ENCODE measurements at regions not wholly inside any gene's neighbourhood (a gene's known extent, or its start where the extent isn't known, plus 50 kb on each side); places are given as distances from the start of the nearest gene placed in this dataset.
"Not testable (repeated sequence)": the region's sequence is repeated elsewhere in the genome, so short reads cannot be mapped to it uniquely, and the experiment has no call there.

- no peak for DNase-seq (ENCODE audit: low spot score)
Observed at GRCh38 chr16:47858333-47858982, 297.3 kb downstream of the ABCC12 start.

GRCh38 chr16:47855431-47855830 is 300.4 kb downstream of the ABCC12 start:
- no peak for DNase-seq (ENCODE audit: low spot score)

GRCh38 chr16:47854737-47855136 is 301.1 kb downstream of the ABCC12 start:
- DNase-seq (ENCODE audit: low spot score), result no peak

DNA sequence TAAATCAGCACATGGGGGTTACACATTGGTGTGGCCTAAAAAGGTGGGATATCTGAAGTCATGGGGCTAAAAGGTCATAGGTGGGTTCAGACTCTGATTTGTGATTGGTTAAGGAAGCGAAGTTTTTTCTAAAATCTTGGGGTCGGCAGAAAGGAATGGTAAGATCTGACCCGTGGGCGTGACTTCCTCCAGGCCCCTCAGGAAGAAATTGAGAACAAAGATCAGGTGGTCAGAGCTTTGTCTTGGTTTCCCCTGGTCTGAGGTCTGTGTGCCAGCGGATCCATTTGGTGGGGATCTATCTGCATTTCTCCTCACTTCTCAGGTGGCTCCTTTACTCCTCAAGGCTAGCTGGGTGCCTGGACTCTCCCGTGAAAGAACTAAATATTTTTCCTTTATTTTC is 302.8 kb downstream of the ABCC12 start:
- DNase-seq (ENCODE audit: low spot score), result no peak

DNA sequence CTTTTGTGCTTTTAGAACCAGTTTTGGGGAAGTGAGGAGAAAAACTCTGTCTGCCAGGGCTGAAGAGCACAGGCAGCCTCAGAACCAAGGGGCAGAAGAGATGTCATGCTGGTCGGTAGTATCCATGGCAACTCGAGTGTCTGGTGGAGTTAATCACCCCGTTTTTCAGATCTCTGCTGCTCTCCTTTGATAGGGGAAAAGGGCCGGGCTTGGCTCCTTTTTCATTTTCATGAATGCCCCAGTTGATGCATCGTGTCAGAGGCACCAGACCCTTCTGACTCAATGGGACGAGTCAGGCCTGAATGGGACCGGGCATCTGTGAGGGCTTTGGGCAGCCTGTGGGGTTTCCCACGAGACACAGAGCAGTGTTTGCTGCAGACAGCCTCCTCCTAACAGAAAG is 304.6 kb downstream of the ABCC12 start:
- DNase-seq (ENCODE audit: low spot score), result no peak

DNA sequence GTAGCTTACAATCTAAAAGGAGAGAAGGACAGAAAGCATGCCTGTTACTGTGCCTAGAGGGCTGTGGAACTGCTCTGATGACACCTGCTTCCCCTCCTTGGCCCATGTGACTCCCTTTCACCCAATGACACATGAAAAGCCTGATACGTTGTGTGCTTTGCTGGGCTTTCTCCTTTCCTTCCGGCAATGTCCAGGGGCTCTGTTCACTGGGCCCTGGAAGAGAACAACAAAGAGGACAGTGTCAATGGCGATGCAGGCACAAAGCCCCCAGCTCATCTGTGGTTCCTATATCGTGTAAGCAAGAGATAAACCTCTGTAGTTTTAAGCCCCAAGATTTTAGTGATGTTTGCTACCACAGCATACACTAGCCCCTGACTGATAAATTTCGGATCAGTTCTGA is 306.1 kb downstream of the ABCC12 start:
- DNase-seq (ENCODE audit: low spot score), result no peak

DNA sequence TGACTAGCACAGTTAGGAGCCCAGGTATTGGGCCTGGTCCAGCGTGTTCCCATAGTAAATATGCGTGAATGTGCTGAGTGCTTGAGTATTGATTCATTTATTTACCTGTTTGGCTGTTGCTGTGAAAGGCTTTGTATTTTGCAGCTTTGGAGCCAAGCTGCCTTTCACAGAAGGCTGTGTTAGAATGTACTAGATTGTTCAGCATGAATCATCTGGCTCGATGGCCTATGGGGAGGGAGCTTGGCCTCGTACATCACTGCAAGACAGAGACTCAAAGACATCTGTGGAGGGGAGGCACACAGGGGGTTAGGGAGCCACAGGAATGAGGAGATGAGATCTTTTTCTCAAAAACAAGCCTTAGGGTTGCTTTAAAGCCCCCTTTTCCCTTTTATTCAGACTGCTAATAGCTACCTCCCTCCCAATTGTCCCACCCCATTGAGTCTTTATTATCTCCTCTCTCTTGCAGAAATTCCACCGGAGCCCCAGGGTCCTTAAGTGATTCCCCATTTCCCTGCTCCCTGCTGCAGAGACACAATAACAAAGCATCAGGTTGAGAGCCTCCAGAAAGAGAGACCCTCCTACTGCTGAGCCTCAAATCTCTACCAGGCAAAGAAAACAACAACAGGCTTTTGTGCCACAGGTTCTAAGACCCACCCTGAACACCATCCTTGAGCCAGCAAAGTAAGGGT is 307.2 kb downstream of the ABCC12 start:
- DNase-seq (ENCODE audit: low spot score), result no peak

- DNase-seq (ENCODE audit: low spot score), result no peak
Observed at GRCh38 chr16:47847220-47847970, 308.4 kb downstream of the ABCC12 start.

- DNase-seq (ENCODE audit: low spot score), result no peak
Observed at GRCh38 chr16:47834485-47835024, 321.2 kb downstream of the ABCC12 start.

DNA sequence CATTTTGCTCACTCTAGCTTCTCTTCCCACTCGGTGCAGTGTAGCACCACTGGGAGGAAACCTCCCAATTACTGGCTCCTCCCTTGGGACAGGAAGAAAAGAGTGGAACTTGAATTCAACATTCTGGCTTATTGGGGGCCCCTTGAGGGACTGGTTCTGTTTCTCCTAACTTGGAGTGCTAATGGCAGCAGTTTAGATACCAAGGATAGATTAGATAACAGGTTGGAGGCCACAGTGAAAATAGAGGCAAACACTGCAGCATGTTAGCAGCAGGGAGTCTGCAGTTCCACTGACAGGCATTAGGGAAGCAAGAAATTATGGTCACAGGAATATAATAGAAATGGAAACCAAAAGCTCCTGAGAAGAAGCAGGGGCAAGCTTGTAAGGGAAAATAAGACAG is 322.0 kb downstream of the ABCC12 start:
- DNase-seq (ENCODE audit: low spot score), result no peak

GRCh38 chr16:47829850-47830600 is 325.8 kb downstream of the ABCC12 start:
- no peak for DNase-seq (ENCODE audit: low spot score)

- DNase-seq (ENCODE audit: low spot score), result no peak
Observed at GRCh38 chr16:47826070-47826469, 329.7 kb downstream of the ABCC12 start.

DNA sequence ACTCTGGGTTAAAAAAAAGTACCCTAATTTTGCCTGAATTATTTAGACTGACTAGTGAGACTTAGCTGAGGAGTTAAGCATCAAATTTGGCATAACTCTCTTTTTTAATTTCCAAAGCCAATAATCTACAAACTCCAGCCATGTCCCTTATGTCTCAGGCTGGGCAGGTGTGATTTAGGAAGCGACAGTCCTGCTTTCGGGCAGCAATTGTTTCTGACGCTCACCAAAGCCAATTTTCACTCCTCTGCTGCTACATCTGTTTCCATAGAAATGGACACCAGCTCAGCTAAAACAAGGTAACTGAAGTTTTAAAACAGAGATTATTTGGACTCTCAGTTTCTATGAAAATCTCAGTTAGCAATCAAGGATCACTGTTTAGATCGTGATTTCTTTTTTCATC is 338.7 kb downstream of the ABCC12 start:
- no peak for DNase-seq (ENCODE audit: low spot score)

GRCh38 chr16:47816511-47816910 is 339.3 kb downstream of the ABCC12 start:
- no peak for DNase-seq (ENCODE audit: low spot score)

DNA sequence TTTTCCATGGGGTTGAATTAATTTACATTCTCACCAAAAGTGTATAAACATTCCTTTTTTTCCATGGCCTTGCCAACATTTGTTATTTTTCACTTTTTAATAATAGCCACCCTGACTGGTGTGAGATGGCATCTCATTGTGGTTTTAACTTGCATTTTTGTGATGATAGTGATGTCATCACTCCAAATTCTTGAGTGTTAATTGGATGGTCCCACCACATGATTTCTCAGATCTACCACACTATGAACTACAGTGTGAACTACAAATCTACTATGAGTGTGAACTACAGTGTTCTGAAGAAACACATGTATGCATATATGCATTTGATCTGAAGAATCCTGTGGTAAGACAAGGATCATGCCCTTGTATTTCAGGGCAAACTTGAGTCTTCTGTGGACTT is 340.1 kb downstream of the ABCC12 start:
- no peak for DNase-seq (ENCODE audit: low spot score)

- not testable (repeated sequence) for DNase-seq (ENCODE audit: low spot score)
Observed at GRCh38 chr16:47811758-47812157, 344.0 kb downstream of the ABCC12 start.

DNA sequence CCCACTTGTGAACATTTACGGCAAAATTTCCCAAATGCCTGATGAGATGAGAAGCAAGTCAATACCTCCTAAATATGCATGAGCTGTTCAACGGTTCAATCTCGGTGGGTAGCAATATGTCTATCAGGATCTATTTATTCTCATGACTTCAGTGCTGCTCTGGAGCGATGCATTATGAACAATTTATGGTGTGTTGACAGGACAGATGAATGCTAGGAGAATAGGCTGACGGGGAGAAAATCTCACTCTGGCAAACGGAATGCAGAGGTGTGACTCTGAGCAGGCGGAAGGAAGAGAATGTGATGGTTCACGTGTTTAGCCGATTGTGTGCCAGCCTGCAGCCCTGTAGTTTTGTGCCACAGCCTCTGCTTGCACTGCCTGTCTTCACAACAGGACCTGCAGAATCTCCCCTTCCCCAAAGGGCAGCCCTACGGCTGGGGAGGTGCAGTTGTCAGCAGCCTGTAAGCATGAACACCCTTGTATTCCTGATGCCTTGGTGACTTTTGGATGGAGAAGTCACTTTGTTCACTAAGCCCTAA is 345.2 kb downstream of the PHKB start:
- DNase-seq (ENCODE audit: low spot score), result no peak

DNA sequence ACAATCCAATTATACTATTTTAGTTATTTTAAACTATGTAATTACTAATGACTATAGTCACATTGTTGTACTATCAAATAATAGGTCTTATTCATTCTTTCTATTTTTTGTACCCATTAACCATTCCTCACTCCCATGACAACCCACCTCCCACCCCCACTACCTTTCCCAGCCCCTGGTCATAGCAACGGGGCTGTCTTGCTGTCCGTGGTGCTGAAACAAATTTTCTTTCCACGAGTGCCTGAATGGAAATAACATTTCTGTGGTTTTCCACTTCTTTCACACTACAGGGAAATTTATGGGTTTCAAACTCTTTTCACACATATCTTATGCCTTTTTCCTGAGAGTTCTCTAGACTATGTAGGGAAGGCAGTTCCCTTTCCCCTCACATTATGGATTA is 326.6 kb downstream of the PHKB start:
- DNase-seq (ENCODE audit: low spot score), result no peak

DNA sequence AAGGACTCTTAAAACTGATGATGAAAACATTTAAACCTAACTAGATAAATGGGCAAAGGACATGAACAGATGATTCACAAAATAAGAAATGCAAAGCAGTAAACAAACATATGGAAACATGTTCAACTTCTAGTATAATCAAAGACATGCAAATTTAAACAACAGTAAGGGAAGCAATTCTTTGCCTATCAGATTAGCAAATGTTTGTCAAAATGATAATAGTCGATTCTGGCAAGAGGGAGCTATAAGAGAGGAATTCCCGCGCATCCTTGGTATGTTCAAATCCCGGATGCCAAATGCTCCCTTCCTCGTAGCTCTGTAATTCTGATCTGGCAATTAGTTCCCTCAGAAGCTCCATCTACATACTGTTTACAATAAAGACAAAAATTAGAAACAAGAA is 320.5 kb downstream of the PHKB start:
- no peak for DNase-seq (ENCODE audit: low spot score)

GRCh38 chr16:47780213-47780875 is 319.2 kb downstream of the PHKB start:
- no peak for DNase-seq (ENCODE audit: low spot score)

All from AG20443 (cell line).